ENCODE measurements at regions not wholly inside any gene's neighbourhood (a gene's known extent, or its start where the extent isn't known, plus 50 kb on each side); places are given as distances from the start of the nearest gene placed in this dataset.

- TF ChIP-seq, protein P1, sequence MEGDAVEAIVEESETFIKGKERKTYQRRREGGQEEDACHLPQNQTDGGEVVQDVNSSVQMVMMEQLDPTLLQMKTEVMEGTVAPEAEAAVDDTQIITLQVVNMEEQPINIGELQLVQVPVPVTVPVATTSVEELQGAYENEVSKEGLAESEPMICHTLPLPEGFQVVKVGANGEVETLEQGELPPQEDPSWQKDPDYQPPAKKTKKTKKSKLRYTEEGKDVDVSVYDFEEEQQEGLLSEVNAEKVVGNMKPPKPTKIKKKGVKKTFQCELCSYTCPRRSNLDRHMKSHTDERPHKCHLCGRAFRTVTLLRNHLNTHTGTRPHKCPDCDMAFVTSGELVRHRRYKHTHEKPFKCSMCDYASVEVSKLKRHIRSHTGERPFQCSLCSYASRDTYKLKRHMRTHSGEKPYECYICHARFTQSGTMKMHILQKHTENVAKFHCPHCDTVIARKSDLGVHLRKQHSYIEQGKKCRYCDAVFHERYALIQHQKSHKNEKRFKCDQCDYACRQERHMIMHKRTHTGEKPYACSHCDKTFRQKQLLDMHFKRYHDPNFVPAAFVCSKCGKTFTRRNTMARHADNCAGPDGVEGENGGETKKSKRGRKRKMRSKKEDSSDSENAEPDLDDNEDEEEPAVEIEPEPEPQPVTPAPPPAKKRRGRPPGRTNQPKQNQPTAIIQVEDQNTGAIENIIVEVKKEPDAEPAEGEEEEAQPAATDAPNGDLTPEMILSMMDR (IDR thresholded peaks at IDR 0.05; ENCODE audit: low read length) = no peak
- no peak for TF ChIP-seq EZH2 (optimal IDR thresholded peaks at IDR 0.05; ENCODE audit: low read depth, low read length)
Measured at GRCh38 chr12:31203261-31203660, 122.7 kb downstream of the SINHCAF start.

Measured in MM.1S (cell line).